ENCODE measurements at regions not wholly inside any gene's neighbourhood (a gene's known extent, or its start where the extent isn't known, plus 50 kb on each side); places are given as distances from the start of the nearest gene placed in this dataset.
A peak's percentile ranks its signal among the peaks of the same experiment; 100 is the strongest.
"Not testable (repeated sequence)": the region's sequence is repeated elsewhere in the genome, so short reads cannot be mapped to it uniquely, and the experiment has no call there.

GRCh38 chr6:167690931-167691330 lies 135.8 kb upstream of the AFDN start:
- no peak for DNase-seq

- DNase-seq = no peak
These were observed 135.0 kb upstream of the AFDN start for GRCh38 chr6:167691533-167692312.

DNA sequence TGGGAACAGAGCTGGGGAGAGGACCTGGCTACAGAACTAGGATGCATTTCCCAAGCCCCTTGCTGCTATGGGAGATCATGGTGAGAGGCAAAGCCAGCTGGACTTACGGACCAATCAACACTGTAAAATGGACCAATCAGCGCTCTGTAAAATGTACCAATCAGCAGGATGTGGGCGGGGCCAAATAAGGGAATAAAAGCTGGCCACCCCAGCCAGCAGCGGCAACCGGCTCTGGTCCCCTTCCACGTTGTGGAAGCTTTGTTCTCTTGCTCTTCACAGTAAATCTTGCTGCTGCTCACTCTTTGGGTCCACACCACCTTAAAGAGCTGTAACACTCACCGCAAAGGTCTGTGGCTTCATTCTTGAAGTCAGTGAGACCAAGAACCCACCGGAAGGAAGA lies 133.2 kb upstream of the AFDN start:
- not testable (repeated sequence) for DNase-seq

DNA sequence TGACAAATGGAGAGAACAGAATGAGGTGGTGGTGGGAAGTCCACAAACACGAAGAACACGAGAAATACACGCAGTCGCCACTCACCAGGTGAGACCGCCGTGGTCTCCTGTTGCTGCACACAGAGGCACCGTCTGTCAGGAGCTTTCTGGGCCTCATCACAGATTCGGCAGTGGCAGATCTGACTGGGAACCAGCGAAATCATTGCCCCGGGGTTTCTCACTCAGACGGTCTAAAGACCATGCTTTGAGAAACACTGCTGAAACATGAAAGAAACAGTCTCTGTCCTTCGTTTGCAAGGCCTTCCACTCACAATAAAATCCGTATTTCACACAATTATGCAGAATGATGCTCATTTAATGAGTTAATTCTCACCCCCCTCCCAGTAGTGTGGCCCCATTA lies 130.9 kb upstream of the AFDN start:
- DNase-seq = no peak

DNA sequence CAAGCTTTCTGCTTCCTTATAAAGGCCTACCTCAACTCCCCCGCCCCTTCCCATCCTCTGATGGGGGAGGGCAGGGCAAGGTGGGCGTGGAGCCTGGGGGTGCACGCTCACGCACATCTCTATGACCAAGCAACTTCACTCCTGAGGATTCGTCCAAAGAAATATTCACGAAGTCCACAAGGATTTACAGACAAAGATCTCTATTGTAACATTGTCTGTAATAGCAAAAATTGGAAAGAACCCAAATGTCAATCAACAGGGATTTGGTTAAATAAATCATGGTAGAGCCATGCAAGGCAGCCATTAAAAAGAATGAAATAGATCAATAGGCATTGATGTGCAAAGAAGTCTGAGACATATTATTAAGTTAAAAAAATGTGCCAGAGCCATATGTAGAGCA lies 130.4 kb upstream of the AFDN start:
- no peak for DNase-seq

GRCh38 chr6:167697316-167697715 lies 129.4 kb upstream of the AFDN start:
- DNase-seq = no peak

DNA sequence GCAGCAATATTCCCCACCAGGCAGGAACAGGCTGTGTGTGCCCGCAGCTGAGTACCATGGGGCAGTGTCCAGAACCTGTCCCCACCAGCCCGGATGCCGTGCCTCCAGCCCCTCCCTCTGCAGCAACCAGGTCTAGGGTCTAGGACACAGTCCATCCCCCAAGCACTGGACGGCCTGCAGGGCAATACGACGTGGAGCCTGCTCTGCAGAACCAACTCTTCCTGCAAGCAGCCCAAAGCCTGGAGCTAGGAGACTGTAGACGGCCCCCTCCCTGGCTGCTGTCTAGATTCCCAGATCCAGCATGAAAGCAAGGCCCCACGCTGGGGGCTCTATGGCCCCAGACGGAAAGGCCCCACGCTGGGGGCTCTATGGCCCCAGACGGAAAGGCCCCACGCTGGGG lies 128.2 kb upstream of the AFDN start:
- DNase-seq = no peak

DNA sequence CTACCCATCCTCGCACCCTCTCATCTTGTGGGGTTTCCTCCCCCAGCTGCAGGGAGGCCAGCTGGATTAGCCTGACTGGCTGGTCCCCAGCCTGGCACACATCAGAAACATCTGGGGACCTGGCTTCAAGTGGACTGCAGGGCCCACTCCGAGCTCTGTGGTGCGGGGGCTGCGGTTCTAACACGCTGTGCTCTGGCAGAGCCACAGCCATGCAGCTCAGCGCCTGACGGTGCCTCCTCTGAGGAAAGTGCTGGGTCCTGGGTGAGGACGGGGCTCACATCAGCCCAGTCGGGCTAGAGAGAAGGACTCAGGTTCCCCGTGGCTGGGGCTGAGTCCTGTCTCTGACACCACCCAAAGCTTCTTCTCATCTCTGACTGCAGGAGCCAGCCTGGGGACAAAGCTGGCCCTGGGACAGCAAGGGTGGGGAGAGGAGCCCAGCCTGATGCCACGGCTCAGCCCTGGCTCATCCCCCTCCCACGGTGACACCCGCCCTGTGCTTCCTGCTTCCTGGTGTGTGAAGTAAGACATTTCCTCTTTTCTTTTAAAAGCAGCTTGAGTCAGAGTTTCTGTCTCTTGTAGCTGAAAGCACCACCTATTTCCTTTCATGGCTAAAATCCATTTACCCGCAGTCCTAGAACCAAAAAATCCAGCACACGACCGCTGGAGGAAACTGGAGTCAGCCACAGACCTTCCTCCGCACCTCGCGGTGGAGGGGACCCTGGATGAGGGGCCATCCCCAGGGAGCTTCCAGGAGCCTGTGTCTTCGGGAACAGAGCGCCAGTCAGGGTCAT lies 127.4 kb upstream of the AFDN start:
- DNase-seq = peak; percentile 61

GRCh38 chr6:167700199-167700598 lies 126.5 kb upstream of the AFDN start:
- DNase-seq = no peak

DNA sequence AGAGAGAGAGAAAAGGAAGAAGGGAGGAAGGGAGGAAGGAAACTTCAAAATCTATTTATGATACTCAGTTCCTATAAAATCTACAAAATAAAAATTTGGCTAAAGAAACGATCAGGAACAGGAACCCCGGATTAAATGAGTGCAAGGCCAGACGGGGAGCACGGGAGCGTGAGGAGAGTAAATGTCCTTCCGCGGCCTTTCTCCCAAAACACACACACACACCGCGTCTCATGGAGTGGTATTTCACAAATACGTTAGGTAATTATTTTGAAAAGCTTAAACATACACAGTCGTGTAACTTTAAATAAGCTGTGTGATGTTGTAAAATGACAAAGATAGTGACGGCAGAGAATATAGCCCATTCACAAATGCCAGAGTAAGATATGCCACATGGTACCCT lies 125.7 kb upstream of the AFDN start:
- DNase-seq = no peak

GRCh38 chr6:167702241-167702827 lies 124.4 kb upstream of the AFDN start:
- no peak for DNase-seq

DNA sequence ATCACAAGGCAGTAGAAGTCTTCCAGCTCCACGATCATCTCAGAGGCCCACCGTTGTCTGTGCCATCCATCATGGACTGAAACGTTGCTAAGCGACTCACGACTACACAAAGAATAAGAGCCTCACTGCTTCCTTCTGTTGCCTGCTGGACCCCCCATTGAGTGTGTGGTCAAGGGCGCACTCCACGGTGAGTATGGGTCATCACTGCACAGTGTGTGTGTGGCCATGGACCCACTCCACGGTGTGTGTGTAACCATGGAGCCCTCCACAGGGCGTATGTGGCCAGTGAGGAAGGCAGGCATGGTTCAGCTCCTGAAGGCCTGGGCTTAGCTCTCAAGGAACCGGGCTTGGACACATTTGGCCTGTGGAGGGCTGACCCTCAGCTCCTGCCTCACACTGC lies 123.4 kb upstream of the AFDN start:
- no peak for DNase-seq

DNA sequence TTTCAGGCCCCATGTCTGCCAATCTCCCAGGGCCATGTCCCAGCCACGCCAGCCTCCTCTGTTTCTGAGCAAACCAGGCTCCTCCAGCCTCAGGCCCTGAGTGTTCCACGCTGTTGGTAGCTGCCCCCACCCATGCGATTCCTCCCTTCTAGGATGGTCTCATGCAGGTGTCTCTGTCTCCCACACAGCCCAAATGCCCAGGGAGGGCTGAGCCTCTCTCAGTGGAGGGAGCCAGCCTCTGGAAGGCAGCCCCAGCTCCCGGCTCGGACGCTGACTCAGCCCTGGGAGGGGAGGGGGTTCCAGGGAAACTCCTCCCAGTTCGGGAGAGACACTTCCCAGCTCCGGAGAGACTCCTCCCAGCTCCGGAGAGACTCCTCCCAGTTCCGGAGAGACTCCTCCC lies 122.9 kb upstream of the AFDN start:
- no peak for DNase-seq

DNA sequence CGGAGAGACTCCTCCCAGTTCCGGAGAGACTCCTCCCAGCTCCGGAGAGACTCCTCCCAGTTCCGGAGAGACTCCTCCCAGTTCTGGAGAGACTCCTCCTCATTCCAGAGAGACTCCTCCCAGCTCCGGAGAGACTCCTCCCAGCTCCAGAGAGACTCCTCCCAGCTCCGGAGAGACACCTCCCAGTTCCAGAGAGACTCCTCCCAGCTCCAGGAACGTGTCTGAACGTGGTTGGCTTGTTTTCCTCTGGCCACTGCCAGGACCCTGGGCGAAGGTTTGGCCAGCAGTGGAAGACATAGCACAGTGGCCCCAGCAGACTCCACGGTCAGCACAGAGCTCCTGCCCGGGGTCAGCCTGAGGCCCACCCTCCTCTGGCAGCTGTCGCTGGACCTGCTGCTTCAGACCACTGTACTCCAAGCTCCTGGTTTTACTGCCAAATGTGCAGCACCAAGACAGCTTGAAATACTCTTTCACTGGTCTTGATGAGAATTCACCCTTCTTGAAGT lies 122.3 kb upstream of the AFDN start:
- DNase-seq = no peak

DNA sequence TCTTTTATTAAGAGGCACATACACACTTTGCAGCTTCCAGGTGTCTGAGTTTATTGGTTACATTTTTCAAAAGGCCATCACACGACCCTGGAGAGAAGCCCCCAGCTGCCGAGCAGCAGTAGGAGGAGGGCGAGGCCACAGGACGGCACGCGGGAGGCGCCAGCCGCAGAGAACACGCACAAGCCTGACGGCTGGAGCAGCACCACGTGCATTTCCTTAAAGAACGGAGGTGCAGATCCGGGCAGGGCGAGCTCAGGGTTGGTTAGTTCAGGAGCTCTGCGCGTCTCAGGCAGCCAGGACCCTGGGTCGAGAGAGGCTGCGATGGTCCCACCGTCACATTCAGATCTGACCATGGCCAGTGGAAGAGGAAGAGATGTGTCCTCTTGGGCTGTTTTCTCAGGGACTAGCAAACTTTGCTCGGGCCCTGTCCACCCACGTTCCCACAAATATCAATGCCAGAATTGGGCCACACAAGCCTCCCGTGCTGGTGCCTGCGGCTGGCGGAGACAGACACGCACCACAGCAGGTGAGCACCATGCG lies 121.4 kb upstream of the AFDN start:
- no peak for DNase-seq

DNA sequence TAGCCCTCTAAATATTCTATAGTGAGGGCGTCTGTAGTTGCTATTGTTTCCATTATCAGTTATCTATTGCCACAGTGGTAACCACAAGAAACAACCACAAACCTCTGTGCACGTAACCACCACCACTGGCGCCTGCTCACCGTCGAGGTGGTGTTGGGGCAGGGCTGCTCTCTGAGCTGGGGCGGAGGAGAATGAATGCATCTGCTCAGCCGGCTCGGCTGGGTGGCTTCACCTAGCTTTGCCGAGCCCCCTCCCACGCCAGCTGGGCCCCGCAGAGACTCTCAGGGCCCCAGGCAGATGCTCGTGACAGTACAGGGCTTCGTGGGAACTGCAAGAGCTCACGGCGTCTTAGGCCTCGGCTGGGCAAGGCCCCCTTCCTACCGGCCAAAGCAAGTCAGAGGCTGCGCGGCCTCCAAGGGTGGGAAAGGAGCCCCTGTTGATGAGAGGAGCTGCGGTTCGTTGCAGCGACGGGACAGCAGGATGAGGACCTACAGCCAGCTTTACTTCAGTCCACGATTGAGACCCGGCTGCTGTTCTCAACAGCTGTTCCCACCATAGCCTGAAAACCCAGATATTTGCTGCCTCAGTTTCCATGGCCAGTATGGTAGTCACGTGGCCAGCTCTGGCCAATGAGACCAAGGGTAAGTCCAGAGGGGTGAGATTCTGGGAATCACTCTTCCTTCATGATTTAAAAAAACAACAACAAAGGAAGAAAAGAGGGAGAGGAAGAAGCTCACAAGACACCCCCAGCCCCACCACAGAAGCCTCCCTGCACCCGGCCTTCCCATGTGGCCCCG lies 120.2 kb upstream of the AFDN start:
- peak; percentile 57 for DNase-seq

GRCh38 chr6:167707686-167708500 lies 118.8 kb upstream of the AFDN start:
- no peak for DNase-seq

DNA sequence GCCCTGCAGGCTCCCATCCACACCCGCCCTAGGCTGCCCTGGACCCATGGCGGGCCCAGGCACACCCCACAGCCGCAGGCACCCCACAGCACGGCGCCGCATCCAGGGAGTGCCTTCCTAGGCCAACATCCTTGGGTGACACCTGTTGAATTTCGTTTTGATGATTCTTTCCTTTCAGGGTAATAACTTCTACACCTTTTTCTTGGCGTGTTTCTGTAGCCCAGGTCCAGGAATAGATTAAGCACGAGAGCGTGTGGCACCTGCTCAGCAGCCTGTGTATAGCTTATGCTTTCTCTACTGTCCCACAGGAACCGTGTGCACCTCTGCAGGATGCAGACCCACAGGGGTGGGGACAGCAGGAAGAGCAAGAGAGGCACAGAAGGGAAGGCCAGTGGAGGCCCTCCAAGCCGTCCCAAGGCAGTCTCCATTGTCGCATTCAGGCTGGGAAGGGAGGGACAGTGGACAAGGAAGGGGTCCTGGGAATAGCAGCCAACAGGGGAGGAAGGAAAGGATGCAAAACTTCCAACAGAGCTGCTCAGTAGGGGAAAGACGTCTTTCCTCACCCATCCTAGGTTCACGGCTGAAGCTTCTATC lies 118.1 kb upstream of the AFDN start:
- no peak for DNase-seq

- no peak for DNase-seq
These were observed 117.5 kb upstream of the AFDN start for GRCh38 chr6:167709196-167709595.

GRCh38 chr6:167709776-167710336 lies 116.9 kb upstream of the AFDN start:
- not testable (repeated sequence) for DNase-seq

DNA sequence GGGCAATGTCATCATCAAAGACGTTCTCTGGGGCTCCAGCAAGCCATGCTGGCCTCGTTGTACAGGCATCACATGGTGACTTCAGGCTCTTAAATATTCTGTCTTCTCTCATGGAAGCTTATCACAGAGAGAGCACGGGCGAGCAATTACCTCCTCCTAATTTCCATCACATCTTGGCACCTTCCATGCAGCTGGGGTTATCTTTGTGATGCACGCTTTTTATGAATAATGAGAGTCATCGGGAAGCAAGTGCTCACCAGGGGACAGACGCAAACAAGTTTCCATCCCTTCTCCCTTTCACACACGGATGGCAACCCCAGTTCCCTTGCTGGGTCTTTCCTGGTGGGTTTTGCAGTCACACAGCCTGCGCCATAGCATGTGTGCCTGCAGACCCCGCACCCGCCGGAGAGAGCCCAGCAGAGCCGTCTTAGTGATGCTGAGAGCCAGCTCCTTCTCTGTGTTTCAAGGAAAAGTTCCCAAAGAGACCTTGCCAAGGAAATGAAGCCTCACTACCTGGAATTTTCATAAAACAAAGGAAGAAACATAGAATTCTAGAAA lies 116.3 kb upstream of the AFDN start:
- DNase-seq = no peak

All from stimulated activated CD4-positive, alpha-beta T cell treated with anti-CD3 and anti-CD28 coated beads, Interleukin-4, amount 100 ng/mL, for 1 hour (primary cell).